Midbrain (tissue), 1 donor: ENCODE measurements at regions not wholly inside any gene's neighbourhood (a gene's known extent, or its start where the extent isn't known, plus 50 kb on each side); places are given as distances from the start of the nearest gene placed in this dataset.
"Not testable (repeated sequence)": the region's sequence is repeated elsewhere in the genome, so short reads cannot be mapped to it uniquely, and the experiment has no call there.

Experiments
- DNase-seq: peaks from one replicate; lab custom pipeline; 2025; lab: John Stamatoyannopoulos, UW

- no peak for DNase-seq
These were observed 79.8 kb downstream of the ZNF92 start for GRCh38 chr7:65453341-65454030.

GRCh38 chr7:65454469-65454868 is 80.8 kb downstream of the ZNF92 start:
- no peak for DNase-seq

GRCh38 chr7:65455050-65455449 is 81.4 kb downstream of the ZNF92 start:
- not testable (repeated sequence) for DNase-seq

GRCh38 chr7:65457705-65458104 is 84.0 kb downstream of the ZNF92 start:
- no peak for DNase-seq

GRCh38 chr7:65459438-65459837 is 85.8 kb downstream of the ZNF92 start:
- no peak for DNase-seq

- no peak for DNase-seq
These were observed 88.6 kb downstream of the ZNF92 start for GRCh38 chr7:65462148-65462716.

GRCh38 chr7:65463184-65463583 is 89.5 kb downstream of the ZNF92 start:
- DNase-seq, result no peak

- not testable (repeated sequence) for DNase-seq
These were observed 96.4 kb downstream of the ZNF92 start for GRCh38 chr7:65469919-65470558.

- DNase-seq, result no peak
These were observed 97.9 kb downstream of the ZNF92 start for GRCh38 chr7:65471587-65471986.

- no peak for DNase-seq
These were observed 101.5 kb downstream of the ZNF92 start for GRCh38 chr7:65475040-65475726.

GRCh38 chr7:65475734-65476319 is 102.2 kb downstream of the ZNF92 start:
- DNase-seq, result no peak

GRCh38 chr7:65477326-65477725 is 103.7 kb downstream of the ZNF92 start:
- DNase-seq, result no peak

- no peak for DNase-seq
These were observed 115.7 kb downstream of the ZNF92 start for GRCh38 chr7:65489260-65489767.

- DNase-seq, result not testable (repeated sequence)
These were observed 123.0 kb downstream of the ZNF92 start for GRCh38 chr7:65496697-65497096.

- DNase-seq, result no peak
These were observed 129.9 kb downstream of the ZNF92 start for GRCh38 chr7:65503434-65504152.

GRCh38 chr7:65504504-65505319 is 131.1 kb downstream of the ZNF92 start:
- DNase-seq, result not testable (repeated sequence)

- DNase-seq, result not testable (repeated sequence)
These were observed 131.6 kb downstream of the ZNF92 start for GRCh38 chr7:65505320-65505633.

- not testable (repeated sequence) for DNase-seq
These were observed 135.1 kb downstream of the ZNF92 start for GRCh38 chr7:65508581-65509367.

- DNase-seq, result no peak
These were observed 135.9 kb downstream of the ZNF92 start for GRCh38 chr7:65509368-65510186.
